Calu3 (cell line): ENCODE measurements at regions not wholly inside any gene's neighbourhood (a gene's known extent, or its start where the extent isn't known, plus 50 kb on each side); places are given as distances from the start of the nearest gene placed in this dataset.

ENCODE experiments used
- BruUV-seq: library from RNA; stranded (reverse); fragments of 400-500 nt; replicated peaks from 2 replicates; lab custom pipeline; 2021; lab: Mats Ljungman, UMichigan
- CTCF ChIA-PET: fragments of 300-600 bp; sonication (Branson Sonifier 250); formaldehyde crosslinking; loops from one replicate; lab custom pipeline; 2022; ENCODE audit warnings: antibody characterized with exemption; lab: Charles Lee
- DNase-seq: peaks from one replicate; pipeline ENCODE4 v3.0.0; 2022
- H3K27ac Mint-ChIP-seq: one replicate; pipeline ENCODE4 v1.8.0; 2022; ENCODE audit warnings: mixed read lengths; ENCODE audit not compliant: unreplicated experiment
- H3K27me3 Mint-ChIP-seq: one replicate; pipeline ENCODE4 v1.8.0; 2022; ENCODE audit warnings: mixed read lengths; ENCODE audit not compliant: unreplicated experiment
- H3K36me3 Mint-ChIP-seq: one replicate; pipeline ENCODE4 v1.8.0; 2022; ENCODE audit warnings: mild to moderate bottlenecking, moderate library complexity, mixed read lengths; ENCODE audit not compliant: insufficient read depth, unreplicated experiment
- H3K4me1 Mint-ChIP-seq: one replicate; pipeline ENCODE4 v1.8.0; 2022; ENCODE audit warnings: mild to moderate bottlenecking, low read depth, mixed read lengths; ENCODE audit not compliant: unreplicated experiment
- H3K4me3 Mint-ChIP-seq: one replicate; pipeline ENCODE4 v1.8.0; 2022; ENCODE audit warnings: mild to moderate bottlenecking, low read depth, moderate library complexity, mixed read lengths; ENCODE audit not compliant: unreplicated experiment
- H3K9me3 Mint-ChIP-seq: one replicate; pipeline ENCODE4 v1.8.0; 2022; ENCODE audit warnings: low read depth, mixed read lengths; ENCODE audit not compliant: unreplicated experiment
- CTCF ChIP-seq: fragments of 200-600 bp; IDR thresholded peaks from one replicate; pipeline ENCODE4 v1.8.0; 2022; ENCODE audit warnings: antibody characterized with exemption; ENCODE audit not compliant: unreplicated experiment
- intact Hi-C: fragments of 100-400 bp; cut with micrococcal nuclease; formaldehyde crosslinking; loops from one replicate; pipeline ENCODE4 v1.10.0; 2022; ENCODE audit not compliant: unreplicated experiment

- H3K27me3 Mint-ChIP-seq, result peaks cover 65% of the 10 kb centered on the region
- intact Hi-C loops, result no loop called here
- BruUV-seq, result no TSS peak
- H3K36me3 Mint-ChIP-seq, result no peaks in the 10 kb centered on the region
- no peaks in the 10 kb centered on the region for H3K4me1 Mint-ChIP-seq
- CTCF ChIA-PET, result interaction anchor here (0.5 kb wide), 1 partner anchor 184 kb away, joined by 5 read pairs; no protein-coding TSS in a partner anchor
- no peak for TF ChIP-seq CTCF
- no peak overlapping the region for H3K4me3 Mint-ChIP-seq
- peaks cover 13% of the 10 kb centered on the region for H3K9me3 Mint-ChIP-seq
- no peak for DNase-seq
- H3K27ac Mint-ChIP-seq, result no peak overlapping the region
Measured at GRCh38 chr5:171569065-171569712, 149.7 kb downstream of the FGF18 start.

GRCh38 chr5:171570244-171570825 is 150.9 kb downstream of the FGF18 start:
- Mint-ChIP-seq H3K4me3 (no peak overlapping the region), H3K4me1 (no peaks in the 10 kb centered on the region), H3K27ac (no peak overlapping the region), H3K27me3 (peaks cover 76% of the 10 kb centered on the region), H3K9me3 (peaks cover 13% of the 10 kb centered on the region), H3K36me3 (no peaks in the 10 kb centered on the region)
- no peak for DNase-seq
- no TSS peak for BruUV-seq
- intact Hi-C loops, result no loop called here
- TF ChIP-seq CTCF, result no peak
- CTCF ChIA-PET, result no interaction called here

- TF ChIP-seq CTCF, result no peak
- H3K4me3 Mint-ChIP-seq, result no peak overlapping the region
- no peak overlapping the region for H3K27ac Mint-ChIP-seq
- H3K4me1 Mint-ChIP-seq, result no peaks in the 10 kb centered on the region
- no TSS peak for BruUV-seq
- H3K36me3 Mint-ChIP-seq, result no peaks in the 10 kb centered on the region
- CTCF ChIA-PET, result no interaction called here
- peaks cover 89% of the 10 kb centered on the region for H3K27me3 Mint-ChIP-seq
- peaks cover 13% of the 10 kb centered on the region for H3K9me3 Mint-ChIP-seq
- no peak for DNase-seq
- intact Hi-C loops, result no loop called here
Measured at GRCh38 chr5:171571663-171572062, 152.2 kb downstream of the FGF18 start.

- CTCF ChIA-PET, result no interaction called here
- BruUV-seq, result no TSS peak
Measured at GRCh38 chr5:171573021-171573420, 153.6 kb downstream of the FGF18 start.

More at GRCh38 chr5:171573021-171573420, 153.6 kb downstream of the FGF18 start:
- DNase-seq, result no peak
- Mint-ChIP-seq H3K9me3 (peaks cover 13% of the 10 kb centered on the region), H3K27ac (no peak overlapping the region), H3K27me3 (peaks cover 90% of the 10 kb centered on the region), H3K4me3 (no peak overlapping the region), H3K36me3 (no peaks in the 10 kb centered on the region), H3K4me1 (no peaks in the 10 kb centered on the region)
- intact Hi-C loops, result no loop called here
- no peak for TF ChIP-seq CTCF
